Sigmoid colon (tissue), 4 donors: ENCODE measurements at regions not wholly inside any gene's neighbourhood (a gene's known extent, or its start where the extent isn't known, plus 50 kb on each side); places are given as distances from the start of the nearest gene placed in this dataset.

Experiments used
- POLR2A ChIP-seq, 2 donors: fragments of 450-650 bp; IDR thresholded peaks; one replicate each; pipeline ENCODE4 v1.6.1; 2016; ENCODE audit warnings: antibody characterized with exemption in 2 of 2, mild to moderate bottlenecking in 2 of 2, moderate library complexity in 2 of 2
- POLR2AphosphoS5 ChIP-seq, 4 donors: sonication (generic); formaldehyde crosslinking; IDR thresholded peaks; one replicate each; pipeline ENCODE4 v1.6.1; 2017; ENCODE audit warnings: antibody characterized with exemption in 4 of 4
- TF ChIP-seq, protein P1 (sequence below), 4 experiments: fragments of 450-650 bp in 3 of 4; fragments of 200-600 bp in 1 of 4; IDR thresholded peaks; one replicate each; pipeline ENCODE4 v1.5.1; 2016 to 2019; ENCODE audit warnings: antibody characterized with exemption in 4 of 4, mild to moderate bottlenecking in 3 of 4, moderate library complexity in 2 of 4

DNA sequence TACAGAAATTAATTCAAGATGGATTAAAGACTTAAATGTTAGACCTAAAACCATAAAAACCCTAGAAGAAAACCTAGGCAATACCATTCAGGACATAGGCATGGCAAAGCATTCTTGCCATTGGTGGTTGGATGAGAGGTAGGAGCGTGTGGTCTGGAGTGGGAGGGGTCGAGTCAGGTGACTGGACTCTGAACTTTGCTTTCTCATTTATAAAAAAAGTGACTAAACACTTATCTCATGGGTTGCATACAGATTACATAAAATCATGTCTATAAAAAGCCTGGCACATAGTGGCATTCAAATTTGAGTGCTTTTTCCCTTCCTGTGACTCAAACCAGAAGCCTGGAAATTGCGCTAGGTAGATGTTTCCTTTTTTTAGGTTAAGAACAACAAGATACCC lies 159.7 kb upstream of the SHISA6 start:
- TF ChIP-seq POLR2A (IDR thresholded peaks at IDR 0.05) (no peak), POLR2AphosphoS5 (IDR thresholded peaks at IDR 0.05) (no peak)
- TF ChIP-seq, protein P1, sequence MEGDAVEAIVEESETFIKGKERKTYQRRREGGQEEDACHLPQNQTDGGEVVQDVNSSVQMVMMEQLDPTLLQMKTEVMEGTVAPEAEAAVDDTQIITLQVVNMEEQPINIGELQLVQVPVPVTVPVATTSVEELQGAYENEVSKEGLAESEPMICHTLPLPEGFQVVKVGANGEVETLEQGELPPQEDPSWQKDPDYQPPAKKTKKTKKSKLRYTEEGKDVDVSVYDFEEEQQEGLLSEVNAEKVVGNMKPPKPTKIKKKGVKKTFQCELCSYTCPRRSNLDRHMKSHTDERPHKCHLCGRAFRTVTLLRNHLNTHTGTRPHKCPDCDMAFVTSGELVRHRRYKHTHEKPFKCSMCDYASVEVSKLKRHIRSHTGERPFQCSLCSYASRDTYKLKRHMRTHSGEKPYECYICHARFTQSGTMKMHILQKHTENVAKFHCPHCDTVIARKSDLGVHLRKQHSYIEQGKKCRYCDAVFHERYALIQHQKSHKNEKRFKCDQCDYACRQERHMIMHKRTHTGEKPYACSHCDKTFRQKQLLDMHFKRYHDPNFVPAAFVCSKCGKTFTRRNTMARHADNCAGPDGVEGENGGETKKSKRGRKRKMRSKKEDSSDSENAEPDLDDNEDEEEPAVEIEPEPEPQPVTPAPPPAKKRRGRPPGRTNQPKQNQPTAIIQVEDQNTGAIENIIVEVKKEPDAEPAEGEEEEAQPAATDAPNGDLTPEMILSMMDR (IDR thresholded peaks at IDR 0.05), result no peak
